GM21528 (cell line): ENCODE measurements at regions not wholly inside any gene's neighbourhood (a gene's known extent, or its start where the extent isn't known, plus 50 kb on each side); places are given as distances from the start of the nearest gene placed in this dataset.

Experiments
- ATAC-seq: cut with Tn5 transposase; IDR thresholded peaks from one replicate; pipeline ENCODE4 v1.9.1; 2021; ENCODE audit warnings: mild to moderate bottlenecking, moderate library complexity; ENCODE audit not compliant: unreplicated experiment, low FRiP score

- no peak for ATAC-seq
Observed at GRCh38 chr3:83877910-83878309, 1080.9 kb upstream of the CADM2 start.

- ATAC-seq, result no peak
Observed at GRCh38 chr3:83882701-83883100, 1076.1 kb upstream of the CADM2 start.

- ATAC-seq, result no peak
Observed at GRCh38 chr3:83890039-83890762, 1068.6 kb upstream of the CADM2 start.

GRCh38 chr3:83890763-83891135 is 1068.0 kb upstream of the CADM2 start:
- ATAC-seq, result no peak

- no peak for ATAC-seq
Observed at GRCh38 chr3:83894223-83894622, 1064.6 kb upstream of the CADM2 start.

- no peak for ATAC-seq
Observed at GRCh38 chr3:83895892-83896291, 1062.9 kb upstream of the CADM2 start.

- ATAC-seq, result no peak
Observed at GRCh38 chr3:83902787-83903533, 1055.8 kb upstream of the CADM2 start.

GRCh38 chr3:83913381-83913780 is 1045.4 kb upstream of the CADM2 start:
- ATAC-seq, result no peak

- ATAC-seq, result no peak
Observed at GRCh38 chr3:83926291-83926690, 1032.5 kb upstream of the CADM2 start.

- ATAC-seq, result no peak
Observed at GRCh38 chr3:83928391-83928790, 1030.4 kb upstream of the CADM2 start.

- ATAC-seq, result no peak
Observed at GRCh38 chr3:83928903-83929302, 1029.9 kb upstream of the CADM2 start.

- no peak for ATAC-seq
Observed at GRCh38 chr3:83934192-83935021, 1024.4 kb upstream of the CADM2 start.

GRCh38 chr3:83938491-83938890 is 1020.3 kb upstream of the CADM2 start:
- no peak for ATAC-seq

GRCh38 chr3:83941990-83942745 is 1016.6 kb upstream of the CADM2 start:
- ATAC-seq, result no peak

- ATAC-seq, result no peak
Observed at GRCh38 chr3:83946049-83946448, 1012.7 kb upstream of the CADM2 start.

GRCh38 chr3:83946554-83946953 is 1012.2 kb upstream of the CADM2 start:
- ATAC-seq, result no peak

GRCh38 chr3:83948771-83949170 is 1010.0 kb upstream of the CADM2 start:
- ATAC-seq, result no peak

- ATAC-seq, result no peak
Observed at GRCh38 chr3:83953417-83954089, 1005.2 kb upstream of the CADM2 start.

GRCh38 chr3:83956431-83956830 is 1002.4 kb upstream of the CADM2 start:
- ATAC-seq, result no peak

- ATAC-seq, result no peak
Observed at GRCh38 chr3:83968356-83968755, 990.4 kb upstream of the CADM2 start.
